ENCODE measurements at regions not wholly inside any gene's neighbourhood (a gene's known extent, or its start where the extent isn't known, plus 50 kb on each side); places are given as distances from the start of the nearest gene placed in this dataset.
"Not testable (repeated sequence)": the region's sequence is repeated elsewhere in the genome, so short reads cannot be mapped to it uniquely, and the experiment has no call there.

DNA sequence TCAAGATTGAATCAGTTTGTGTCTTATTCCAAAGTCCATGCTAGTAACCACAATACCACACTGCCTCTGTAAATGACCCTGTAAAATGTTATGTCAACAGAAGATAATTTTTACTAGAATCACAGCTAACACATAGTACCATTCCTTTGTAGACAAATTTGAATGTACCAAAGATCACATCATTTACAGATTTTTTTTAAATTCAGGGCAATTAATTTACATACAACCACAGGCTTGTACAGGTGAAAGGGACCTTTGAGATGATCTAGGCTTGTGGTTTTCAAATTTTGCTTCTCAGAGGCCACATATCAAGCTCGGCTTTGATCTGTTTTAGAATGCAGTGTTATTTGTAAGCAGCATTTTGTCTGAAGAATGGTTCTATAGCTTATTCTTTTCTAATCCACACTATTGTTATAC, 63.8 kb upstream of the PPM1B start:
- H3K27ac ChIP-seq: no peak overlapping the region
- H3K27me3 ChIP-seq: no peaks in the 10 kb centered on the region
- TF ChIP-seq POLR2AphosphoS5 (IDR thresholded peaks at IDR 0.05) (no peak), EP300 (IDR thresholded peaks at IDR 0.05) (no peak), POLR2A (IDR thresholded peaks at IDR 0.05) (no peak)
- TF ChIP-seq, protein P1, sequence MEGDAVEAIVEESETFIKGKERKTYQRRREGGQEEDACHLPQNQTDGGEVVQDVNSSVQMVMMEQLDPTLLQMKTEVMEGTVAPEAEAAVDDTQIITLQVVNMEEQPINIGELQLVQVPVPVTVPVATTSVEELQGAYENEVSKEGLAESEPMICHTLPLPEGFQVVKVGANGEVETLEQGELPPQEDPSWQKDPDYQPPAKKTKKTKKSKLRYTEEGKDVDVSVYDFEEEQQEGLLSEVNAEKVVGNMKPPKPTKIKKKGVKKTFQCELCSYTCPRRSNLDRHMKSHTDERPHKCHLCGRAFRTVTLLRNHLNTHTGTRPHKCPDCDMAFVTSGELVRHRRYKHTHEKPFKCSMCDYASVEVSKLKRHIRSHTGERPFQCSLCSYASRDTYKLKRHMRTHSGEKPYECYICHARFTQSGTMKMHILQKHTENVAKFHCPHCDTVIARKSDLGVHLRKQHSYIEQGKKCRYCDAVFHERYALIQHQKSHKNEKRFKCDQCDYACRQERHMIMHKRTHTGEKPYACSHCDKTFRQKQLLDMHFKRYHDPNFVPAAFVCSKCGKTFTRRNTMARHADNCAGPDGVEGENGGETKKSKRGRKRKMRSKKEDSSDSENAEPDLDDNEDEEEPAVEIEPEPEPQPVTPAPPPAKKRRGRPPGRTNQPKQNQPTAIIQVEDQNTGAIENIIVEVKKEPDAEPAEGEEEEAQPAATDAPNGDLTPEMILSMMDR (IDR thresholded peaks at IDR 0.05): no peak
- no peaks in the 10 kb centered on the region for H3K36me3 ChIP-seq
- WGBS: 91% methylated on average over 1 of the region's 1 CpG
- DNase-seq (ENCODE audit: low spot score in 2 of 2): no peak
- no peak overlapping the region for H3K4me3 ChIP-seq
- peaks cover 3% of the 10 kb centered on the region for H3K4me1 ChIP-seq
- H3K9me3 ChIP-seq: no peaks in the 10 kb centered on the region

DNA sequence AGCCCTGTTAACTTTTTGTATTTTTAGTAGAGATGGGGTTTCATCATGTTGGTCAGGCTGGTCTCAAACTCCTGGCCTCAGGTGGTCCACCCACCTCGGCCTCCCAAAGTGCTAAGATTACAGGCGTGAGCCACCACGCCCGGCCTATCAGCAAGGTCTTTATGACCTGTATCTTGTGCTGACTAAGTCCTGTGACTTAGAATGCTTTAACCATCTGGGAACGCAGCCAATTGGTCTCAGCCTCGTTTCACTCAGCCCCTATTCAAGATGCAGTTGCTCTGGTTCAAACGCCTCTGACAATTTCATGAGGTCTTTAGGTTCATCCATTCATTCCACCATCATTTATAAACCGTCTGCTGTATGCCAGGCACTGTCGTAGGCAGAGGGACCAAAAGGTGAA, 62.2 kb upstream of the PPM1B start:
- DNase-seq (ENCODE audit: low spot score in 2 of 2); H3K9me3 ChIP-seq; H3K27ac ChIP-seq; H3K36me3 ChIP-seq; H3K4me1 ChIP-seq; H3K4me3 ChIP-seq; H3K27me3 ChIP-seq: not testable (repeated sequence)
- 85% methylated on average over 9 of the region's 9 CpGs for WGBS

DNA sequence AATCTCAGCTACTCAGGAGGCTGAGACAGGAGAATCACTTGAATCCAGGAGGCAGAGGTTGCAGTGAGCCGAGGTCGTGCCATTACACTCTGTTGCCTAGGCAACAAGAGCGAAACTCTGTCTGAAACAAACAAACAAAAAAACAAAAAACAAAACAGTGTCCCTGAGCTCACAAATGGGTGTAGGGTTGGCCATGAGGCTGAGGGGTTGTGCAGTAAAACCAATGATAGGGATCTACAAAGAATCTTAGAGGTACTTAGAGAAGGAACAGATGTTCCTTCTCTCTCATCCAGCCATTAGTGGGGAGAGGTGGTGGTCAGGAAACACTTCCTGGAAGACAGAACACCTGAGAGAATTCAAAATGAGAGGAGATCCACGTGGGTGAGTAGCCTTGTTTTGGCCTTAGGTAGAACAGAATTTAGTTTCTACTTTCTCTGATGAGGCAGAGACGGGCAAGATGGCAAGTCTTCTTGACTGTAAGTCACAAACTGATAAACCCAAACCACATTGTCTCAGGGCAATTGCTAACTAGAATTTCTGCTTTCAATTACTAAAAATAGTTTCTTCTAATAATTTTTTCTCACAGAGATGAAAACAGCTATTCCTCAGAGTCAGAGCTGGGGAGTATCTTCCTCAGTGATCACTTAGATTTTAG, 61.5 kb upstream of the PPM1B start:
- TF ChIP-seq EP300 (IDR thresholded peaks at IDR 0.05): no peak
- no peak for TF ChIP-seq POLR2A (IDR thresholded peaks at IDR 0.05)
- no peak for TF ChIP-seq POLR2AphosphoS5 (IDR thresholded peaks at IDR 0.05)
- TF ChIP-seq, protein P1 (IDR thresholded peaks at IDR 0.05): no peak
- no peaks in the 10 kb centered on the region for H3K36me3 ChIP-seq
- no peaks in the 10 kb centered on the region for H3K9me3 ChIP-seq
- 73% methylated on average over 5 of the region's 5 CpGs for WGBS
- DNase-seq (ENCODE audit: low spot score in 2 of 2): no peak
- no peak overlapping the region for H3K27ac ChIP-seq
- H3K4me1 ChIP-seq: no peaks in the 10 kb centered on the region
- H3K4me3 ChIP-seq: no peak overlapping the region
- no peaks in the 10 kb centered on the region for H3K27me3 ChIP-seq

DNA sequence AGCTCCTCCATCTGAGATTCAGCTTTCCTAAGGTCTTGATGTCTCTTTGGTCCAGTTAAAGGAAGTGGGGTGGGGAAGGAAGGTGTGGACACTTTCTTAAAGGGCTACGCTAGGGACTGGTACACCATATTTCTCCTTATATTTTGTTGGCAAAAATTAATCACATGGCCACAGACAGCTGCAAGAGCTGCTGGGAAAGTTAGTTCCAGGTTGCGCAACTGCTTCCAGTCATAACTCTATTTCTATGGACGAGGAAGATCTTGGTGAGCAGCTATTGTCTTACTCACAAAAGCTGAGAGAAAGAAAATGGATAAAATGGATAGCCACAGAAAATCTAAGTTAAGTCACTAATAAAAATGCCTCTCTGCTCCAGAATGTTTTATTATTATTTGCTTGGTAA, 60.7 kb upstream of the PPM1B start:
- TF ChIP-seq POLR2AphosphoS5 (IDR thresholded peaks at IDR 0.05) (no peak), EP300 (IDR thresholded peaks at IDR 0.05) (no peak), POLR2A (IDR thresholded peaks at IDR 0.05) (no peak)
- TF ChIP-seq, protein P1 (IDR thresholded peaks at IDR 0.05): no peak
- no peak overlapping the region for H3K4me3 ChIP-seq
- H3K36me3 ChIP-seq: no peaks in the 10 kb centered on the region
- no peaks in the 10 kb centered on the region for H3K9me3 ChIP-seq
- H3K4me1 ChIP-seq: no peaks in the 10 kb centered on the region
- 72% methylated on average over 3 of the region's 3 CpGs for WGBS
- no peaks in the 10 kb centered on the region for H3K27me3 ChIP-seq
- no peak overlapping the region for H3K27ac ChIP-seq
- no peak for DNase-seq (ENCODE audit: low spot score in 2 of 2)

DNA sequence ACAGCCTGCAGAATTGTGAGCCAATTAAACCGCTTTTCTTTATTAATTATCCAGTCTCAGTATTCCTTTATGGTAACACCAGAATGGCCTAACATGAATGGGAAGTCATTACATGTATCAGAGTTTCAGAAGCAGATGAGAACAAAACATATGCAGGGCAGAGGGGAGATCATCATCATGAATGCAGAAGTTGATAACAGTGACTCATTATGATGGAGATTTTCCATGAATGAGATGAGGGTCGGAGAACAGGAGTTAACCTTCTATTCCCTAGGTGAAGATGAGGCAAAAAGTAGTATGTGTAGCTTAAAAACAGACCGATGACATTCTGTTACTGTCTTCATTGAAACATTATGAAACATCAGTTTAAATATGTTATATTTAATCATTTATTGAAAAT, 59.5 kb upstream of the PPM1B start:
- Histone ChIP-seq H3K27ac (no peak overlapping the region), H3K27me3 (no peaks in the 10 kb centered on the region), H3K36me3 (no peaks in the 10 kb centered on the region), H3K4me3 (no peak overlapping the region), H3K9me3 (no peaks in the 10 kb centered on the region), H3K4me1 (no peaks in the 10 kb centered on the region)
- TF ChIP-seq EP300 (IDR thresholded peaks at IDR 0.05): no peak
- no peak for TF ChIP-seq POLR2AphosphoS5 (IDR thresholded peaks at IDR 0.05)
- no peak for TF ChIP-seq POLR2A (IDR thresholded peaks at IDR 0.05)
- TF ChIP-seq, protein P1 (IDR thresholded peaks at IDR 0.05): no peak
- no peak for DNase-seq (ENCODE audit: low spot score in 2 of 2)
- WGBS: 82% methylated on average over 3 of the region's 3 CpGs

DNA sequence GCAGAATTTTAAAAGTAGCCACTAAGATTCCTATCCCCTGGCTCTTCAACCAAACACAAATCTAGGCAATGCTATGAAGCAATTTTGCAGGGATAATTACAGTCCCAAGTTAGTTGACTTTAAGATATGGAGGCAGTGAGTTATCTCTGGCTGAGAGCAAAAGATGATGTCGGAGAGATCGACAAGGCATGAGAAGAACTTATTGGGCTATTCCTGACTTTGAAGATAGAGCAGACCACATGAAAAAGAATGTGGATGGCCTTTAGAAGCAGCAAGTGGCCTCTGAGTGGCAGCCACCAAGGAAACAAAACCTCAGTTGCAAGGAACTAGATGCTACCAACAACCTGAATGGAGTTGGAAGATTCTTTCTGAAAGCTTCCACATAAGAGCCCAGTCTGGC, 58.2 kb upstream of the PPM1B start:
- H3K4me3 ChIP-seq: no peak overlapping the region
- 66% methylated on average over 2 of the region's 2 CpGs for WGBS
- no peaks in the 10 kb centered on the region for H3K27me3 ChIP-seq
- no peak for DNase-seq (ENCODE audit: low spot score in 2 of 2)
- H3K27ac ChIP-seq: no peak overlapping the region
- TF ChIP-seq EP300 (IDR thresholded peaks at IDR 0.05): no peak
- H3K4me1 ChIP-seq: no peaks in the 10 kb centered on the region
- no peaks in the 10 kb centered on the region for H3K36me3 ChIP-seq
- no peaks in the 10 kb centered on the region for H3K9me3 ChIP-seq

Data from suprapubic skin (tissue), 4 donors.